OCI-LY7 (cell line): ENCODE measurements at regions not wholly inside any gene's neighbourhood (a gene's known extent, or its start where the extent isn't known, plus 50 kb on each side); places are given as distances from the start of the nearest gene placed in this dataset.
"Not testable (repeated sequence)": the region's sequence is repeated elsewhere in the genome, so short reads cannot be mapped to it uniquely, and the experiment has no call there.

Experiments
- BruUV-seq: library from RNA; stranded (reverse); fragments of 400-500 nt; replicated peaks from 2 replicates; lab custom pipeline; 2021; lab: Mats Ljungman, UMichigan
- CTCF ChIA-PET: fragments of 300-600 bp; sonication (Branson Sonifier 250); formaldehyde crosslinking; loops from one replicate; lab custom pipeline; 2022; ENCODE audit warnings: antibody characterized with exemption; ENCODE audit not compliant: unreplicated experiment; lab: Charles Lee
- POLR2A ChIA-PET: fragments of 300-600 bp; sonication (Branson Sonifier 250); formaldehyde crosslinking; loops from one replicate; lab custom pipeline; 2022; ENCODE audit warnings: antibody characterized with exemption; lab: Charles Lee
- DNase-seq: peaks from one replicate; pipeline ENCODE4 v3.0.0-alpha.2; 2015; ENCODE audit warnings: low spot score
- H2AFZ ChIP-seq: fragments of 200-600 bp; sonication (generic), shearing (Covaris generic); 2 replicates; pipeline ENCODE4 v1.6.1; 2014; ENCODE audit warnings: mild to moderate bottlenecking, antibody characterized with exemption, low read length, moderate library complexity
- H3K27ac ChIP-seq: fragments of 200-600 bp; sonication (generic); 2 replicates; pipeline ENCODE4 v1.5.1; 2014; ENCODE audit warnings: mixed run types, low read depth, mild to moderate bottlenecking, moderate library complexity, low read length, inconsistent platforms; ENCODE audit not compliant: poor library complexity, severe bottlenecking
- H3K36me3 ChIP-seq: fragments of 200-600 bp; sonication (generic); 2 replicates; pipeline ENCODE4 v1.6.1; 2014; ENCODE audit warnings: mild to moderate bottlenecking, antibody characterized with exemption, low read length, moderate library complexity, mixed read lengths; ENCODE audit not compliant: insufficient read depth
- H3K4me1 ChIP-seq: fragments of 200-600 bp; sonication (generic); 2 replicates; pipeline ENCODE4 v1.5.1; 2014; ENCODE audit warnings: mild to moderate bottlenecking, low read length; ENCODE audit not compliant: insufficient read depth, poor library complexity, severe bottlenecking
- H3K4me2 ChIP-seq: fragments of 200-600 bp; sonication (generic); 2 replicates; pipeline ENCODE4 v1.6.1; 2014; ENCODE audit warnings: mild to moderate bottlenecking, low read length
- H3K4me3 ChIP-seq: fragments of 200-600 bp; sonication (generic); 2 replicates; pipeline ENCODE4 v1.5.1; 2014; ENCODE audit warnings: mild to moderate bottlenecking, low read depth, low read length; ENCODE audit not compliant: poor library complexity, severe bottlenecking
- H3K79me2 ChIP-seq: fragments of 200-600 bp; sonication (generic); 2 replicates; pipeline ENCODE4 v1.6.1; 2016; ENCODE audit warnings: low read depth, mild to moderate bottlenecking, low read length, moderate library complexity, mixed read lengths; ENCODE audit not compliant: insufficient read depth
- H3K9me2 ChIP-seq: fragments of 200-600 bp; sonication (generic); 2 replicates; pipeline ENCODE4 v1.6.1; 2016; ENCODE audit warnings: mild to moderate bottlenecking, low read length, mixed read lengths; ENCODE audit not compliant: insufficient read depth
- H3K9me3 ChIP-seq: fragments of 200-600 bp; sonication (generic); 2 replicates; pipeline ENCODE4 v1.6.1; 2014; ENCODE audit warnings: mild to moderate bottlenecking, mixed run types, low read length, mixed read lengths
- H4K20me1 ChIP-seq: fragments of 200-600 bp; sonication (generic); 2 replicates; pipeline ENCODE4 v1.6.1; 2014; ENCODE audit warnings: mild to moderate bottlenecking, antibody characterized with exemption, low read length, moderate library complexity, mixed read lengths; ENCODE audit not compliant: insufficient read depth
- CTCF ChIP-seq: fragments of 200-600 bp; sonication (generic); conservative IDR thresholded peaks from 2 replicates; pipeline ENCODE4 v1.5.1; 2014; ENCODE audit warnings: mild to moderate bottlenecking, antibody characterized with exemption, low read length, moderate library complexity, mixed read lengths
- EZH2phosphoT487 ChIP-seq: fragments of 200-600 bp; sonication (generic); IDR thresholded peaks from 2 replicates; pipeline ENCODE4 v1.6.1; 2018; ENCODE audit warnings: low read depth, borderline replicate concordance, mild to moderate bottlenecking, mixed run types, antibody characterized with exemption, low read length, moderate library complexity, mixed read lengths
- intact Hi-C: fragments of 100-400 bp; cut with micrococcal nuclease; formaldehyde crosslinking; loops from one replicate; pipeline ENCODE4 v1.10.0; 2022; ENCODE audit not compliant: unreplicated experiment

- peak; percentile 88 for DNase-seq
- POLR2A ChIA-PET, result interaction anchor here (1.1 to 1.2 kb wide), 3 partner anchors 126 to 190 kb away, joined by 3 to 4 read pairs (median 3); no protein-coding TSS in a partner anchor
- H3K9me3 ChIP-seq, H3K79me2 ChIP-seq, H4K20me1 ChIP-seq, H3K27ac ChIP-seq, BruUV-seq, H3K9me2 ChIP-seq, H3K36me3 ChIP-seq: not testable (repeated sequence)
- intact Hi-C loops, result loop anchor here (1.0 to 10.0 kb wide), 8 partner anchors 21 to 1084 kb away; partner anchors contain the start of genes LPIN3 and PLCG1
- peak overlapping the region; percentile 66 for H3K4me2 ChIP-seq
- CTCF ChIA-PET, result interaction anchor here (0.7 to 0.9 kb wide), 3 partner anchors 14 to 22 kb away, joined by 3 to 4 read pairs (median 3); no protein-coding TSS in a partner anchor
- peaks cover 31% of the 10 kb centered on the region for H3K4me1 ChIP-seq
- peak overlapping the region; percentile 62 for H3K4me3 ChIP-seq
- peak overlapping the region; percentile 91 for H2AFZ ChIP-seq
- peak; percentile 99 for TF ChIP-seq CTCF
Observed at GRCh38 chr20:40968816-40969562, 59.6 kb upstream of the TOP1 start.

- Histone ChIP-seq H3K27ac (no peak overlapping the region), H2AFZ (no peak overlapping the region), H3K4me3 (no peak overlapping the region), H3K9me2 (no peaks in the 10 kb centered on the region), H3K9me3 (no peaks in the 10 kb centered on the region), H3K4me1 (peaks cover 31% of the 10 kb centered on the region), H3K79me2 (no peaks in the 10 kb centered on the region), H3K36me3 (no peaks in the 10 kb centered on the region; the same call in 1 of the 2 replicates), H4K20me1 (no peaks in the 10 kb centered on the region), H3K4me2 (peak overlapping the region; percentile 37; the same call in 1 of the 2 replicates)
- intact Hi-C loops, result no loop called here
- ChIA-PET POLR2A (no interaction called here), CTCF (no interaction called here)
- TF ChIP-seq EZH2phosphoT487 (no peak), CTCF (no peak)
- DNase-seq, result no peak
- BruUV-seq, result no TSS peak
Observed at GRCh38 chr20:40970218-40970617, 58.4 kb upstream of the TOP1 start.

- H3K4me3 ChIP-seq, result no peak overlapping the region
- ChIA-PET CTCF (no interaction called here), POLR2A (interaction anchor here (0.9 kb wide), 1 partner anchor 9 kb away, joined by 3 read pairs; no protein-coding TSS in a partner anchor)
- H3K36me3 ChIP-seq, result peaks cover 22% of the 10 kb centered on the region; the same call in 1 of the 2 replicates
- no peaks in the 10 kb centered on the region for H3K79me2 ChIP-seq
- no peak overlapping the region for H3K4me2 ChIP-seq
- no peak for DNase-seq
- H3K27ac ChIP-seq, result no peak overlapping the region
- no peak overlapping the region for H2AFZ ChIP-seq
- no peaks in the 10 kb centered on the region for H3K9me2 ChIP-seq
- no TSS peak for BruUV-seq
- H3K9me3 ChIP-seq, result peaks cover 29% of the 10 kb centered on the region; the same call in 1 of the 2 replicates
- H3K4me1 ChIP-seq, result peaks cover 27% of the 10 kb centered on the region
- H4K20me1 ChIP-seq, result no peaks in the 10 kb centered on the region
- TF ChIP-seq CTCF (no peak), EZH2phosphoT487 (no peak)
- intact Hi-C loops, result no loop called here
Observed at GRCh38 chr20:40977218-40977617, 51.4 kb upstream of the TOP1 start.
